ENCODE measurements at regions not wholly inside any gene's neighbourhood (a gene's known extent, or its start where the extent isn't known, plus 50 kb on each side); places are given as distances from the start of the nearest gene placed in this dataset.

GRCh38 chr13:33752597-33752996 is 65.4 kb upstream of the RFC3 start:
- Histone ChIP-seq H3K4me2 (ENCODE audit: low read length) (no peak overlapping the region), H3K79me2 (ENCODE audit: low read length) (no peaks in the 10 kb centered on the region), H2AFZ (ENCODE audit: low read depth, low read length) (no peak overlapping the region), H3K9ac (ENCODE audit: low read length) (no peak overlapping the region), H3K27ac (ENCODE audit: low read length) (no peak overlapping the region), H3K27me3 (ENCODE audit: low read depth, low read length) (peaks cover 58% of the 10 kb centered on the region), H3K9me3 (ENCODE audit: insufficient read depth, low read length) (no peaks in the 10 kb centered on the region), H3K4me3 (ENCODE audit: low read length) (no peak overlapping the region), H4K20me1 (ENCODE audit: insufficient read depth, low read length) (no peaks in the 10 kb centered on the region), H3K4me1 (ENCODE audit: low read length) (peaks cover 7% of the 10 kb centered on the region), H3K36me3 (replicated peaks; ENCODE audit: low read depth, low read length) (no peaks in the 10 kb centered on the region)
- TF ChIP-seq EZH2phosphoT487 (IDR thresholded peaks at IDR 0.05; ENCODE audit: low read depth) (no peak), CTCF (IDR thresholded peaks at IDR 0.05; ENCODE audit: low read depth, low read length) (no peak)

- TF ChIP-seq EZH2phosphoT487 (IDR thresholded peaks at IDR 0.05; ENCODE audit: low read depth), result no peak
- TF ChIP-seq CTCF (IDR thresholded peaks at IDR 0.05; ENCODE audit: low read depth, low read length), result no peak
- H2AFZ ChIP-seq (ENCODE audit: low read depth, low read length), result no peak overlapping the region
- no peaks in the 10 kb centered on the region for H4K20me1 ChIP-seq (ENCODE audit: insufficient read depth, low read length)
- no peak overlapping the region for H3K9ac ChIP-seq (ENCODE audit: low read length)
- H3K36me3 ChIP-seq (replicated peaks; ENCODE audit: low read depth, low read length), result no peaks in the 10 kb centered on the region
- peaks cover 20% of the 10 kb centered on the region for H3K4me1 ChIP-seq (ENCODE audit: low read length)
- H3K27ac ChIP-seq (ENCODE audit: low read length), result no peak overlapping the region
- H3K79me2 ChIP-seq (ENCODE audit: low read length), result no peaks in the 10 kb centered on the region
- H3K4me2 ChIP-seq (ENCODE audit: low read length), result peak overlapping the region; percentile 52
- no peaks in the 10 kb centered on the region for H3K9me3 ChIP-seq (ENCODE audit: insufficient read depth, low read length)
- H3K27me3 ChIP-seq (ENCODE audit: low read depth, low read length), result peaks cover 41% of the 10 kb centered on the region
- H3K4me3 ChIP-seq (ENCODE audit: low read length), result no peak overlapping the region
Measured at GRCh38 chr13:33756929-33757328, 61.0 kb upstream of the RFC3 start.

- H2AFZ ChIP-seq (ENCODE audit: low read depth, low read length), result no peak overlapping the region
- H3K4me2 ChIP-seq (ENCODE audit: low read length), result peak overlapping the region; percentile 52
- H4K20me1 ChIP-seq (ENCODE audit: insufficient read depth, low read length), result no peaks in the 10 kb centered on the region
- peaks cover 20% of the 10 kb centered on the region for H3K4me1 ChIP-seq (ENCODE audit: low read length)
- H3K27me3 ChIP-seq (ENCODE audit: low read depth, low read length), result peaks cover 33% of the 10 kb centered on the region
- peak overlapping the region; percentile 17; the same call in 1 of the 2 replicates for H3K4me3 ChIP-seq (ENCODE audit: low read length)
- no peaks in the 10 kb centered on the region for H3K36me3 ChIP-seq (replicated peaks; ENCODE audit: low read depth, low read length)
- H3K27ac ChIP-seq (ENCODE audit: low read length), result no peak overlapping the region
- no peaks in the 10 kb centered on the region for H3K9me3 ChIP-seq (ENCODE audit: insufficient read depth, low read length)
- H3K9ac ChIP-seq (ENCODE audit: low read length), result no peak overlapping the region
- H3K79me2 ChIP-seq (ENCODE audit: low read length), result no peaks in the 10 kb centered on the region
- TF ChIP-seq EZH2phosphoT487 (IDR thresholded peaks at IDR 0.05; ENCODE audit: low read depth) (peak; percentile 57; the same call in 1 of the 2 replicates), CTCF (IDR thresholded peaks at IDR 0.05; ENCODE audit: low read depth, low read length) (no peak)
Measured at GRCh38 chr13:33757713-33758112, 60.2 kb upstream of the RFC3 start.

GRCh38 chr13:33758113-33758512 is 59.8 kb upstream of the RFC3 start:
- H3K4me2 ChIP-seq (ENCODE audit: low read length), result peak overlapping the region; percentile 52
- no peaks in the 10 kb centered on the region for H3K36me3 ChIP-seq (replicated peaks; ENCODE audit: low read depth, low read length)
- H3K27me3 ChIP-seq (ENCODE audit: low read depth, low read length), result peaks cover 30% of the 10 kb centered on the region
- no peaks in the 10 kb centered on the region for H3K9me3 ChIP-seq (ENCODE audit: insufficient read depth, low read length)
- no peak overlapping the region for H2AFZ ChIP-seq (ENCODE audit: low read depth, low read length)
- TF ChIP-seq CTCF (IDR thresholded peaks at IDR 0.05; ENCODE audit: low read depth, low read length) (no peak), EZH2phosphoT487 (IDR thresholded peaks at IDR 0.05; ENCODE audit: low read depth) (no peak)
- peaks cover 23% of the 10 kb centered on the region for H3K4me1 ChIP-seq (ENCODE audit: low read length)
- no peak overlapping the region for H3K27ac ChIP-seq (ENCODE audit: low read length)
- no peaks in the 10 kb centered on the region for H3K79me2 ChIP-seq (ENCODE audit: low read length)
- no peak overlapping the region for H3K4me3 ChIP-seq (ENCODE audit: low read length)
- H4K20me1 ChIP-seq (ENCODE audit: insufficient read depth, low read length), result no peaks in the 10 kb centered on the region
- no peak overlapping the region for H3K9ac ChIP-seq (ENCODE audit: low read length)
